ENCODE measurements at regions not wholly inside any gene's neighbourhood (a gene's known extent, or its start where the extent isn't known, plus 50 kb on each side); places are given as distances from the start of the nearest gene placed in this dataset.

DNA sequence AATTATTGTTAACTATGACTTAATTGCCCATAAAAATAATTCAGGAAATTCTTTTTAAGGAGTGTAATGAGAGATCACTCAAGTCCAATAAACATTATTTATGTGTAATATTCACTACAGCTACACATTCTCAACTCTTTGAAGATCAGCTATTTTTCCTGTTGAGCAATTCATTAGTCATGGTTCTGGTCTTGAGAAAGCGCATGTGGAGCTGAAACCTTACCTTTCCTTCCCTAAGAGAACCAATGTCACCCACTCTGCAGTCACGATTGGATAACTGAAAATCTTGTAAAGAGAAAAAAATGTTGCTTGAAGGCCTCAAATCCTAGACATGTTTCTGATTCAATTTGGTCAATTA lies 736.9 kb upstream of the MARCKS start:
- no peak for DNase-seq

DNA sequence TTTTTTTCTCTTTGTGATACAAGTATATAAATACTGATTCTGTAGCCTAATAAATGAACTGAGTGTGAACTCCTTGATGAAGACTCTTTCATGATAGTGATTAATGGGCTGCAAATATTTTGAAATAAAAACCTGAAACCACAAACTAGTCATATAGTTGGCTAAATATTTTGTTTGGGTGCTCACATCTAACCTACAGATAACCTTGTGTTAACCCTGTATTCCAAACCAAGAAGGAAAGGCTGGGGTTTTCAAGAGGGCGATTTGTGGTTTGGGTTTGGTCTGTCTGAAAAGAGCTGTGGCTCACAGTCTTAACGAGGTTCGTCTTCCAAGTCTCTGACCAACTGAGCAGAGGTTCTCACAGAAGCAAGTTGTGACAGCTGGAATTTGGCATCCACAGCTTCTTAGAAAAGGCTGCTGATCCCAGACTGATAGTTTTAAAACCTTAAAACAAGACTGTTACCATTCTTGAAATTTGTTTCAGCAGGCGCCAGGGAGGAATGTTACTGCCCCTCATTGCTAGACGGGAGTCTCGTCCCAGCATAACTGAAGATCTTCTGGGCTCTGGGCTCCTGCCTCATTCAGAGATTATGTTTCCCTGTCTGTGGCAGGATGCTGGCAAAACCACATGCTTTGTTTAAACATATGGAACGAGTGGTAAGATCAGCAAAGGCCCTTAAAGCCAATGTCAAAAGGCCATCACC lies 736.4 kb upstream of the MARCKS start:
- no peak for DNase-seq

DNA sequence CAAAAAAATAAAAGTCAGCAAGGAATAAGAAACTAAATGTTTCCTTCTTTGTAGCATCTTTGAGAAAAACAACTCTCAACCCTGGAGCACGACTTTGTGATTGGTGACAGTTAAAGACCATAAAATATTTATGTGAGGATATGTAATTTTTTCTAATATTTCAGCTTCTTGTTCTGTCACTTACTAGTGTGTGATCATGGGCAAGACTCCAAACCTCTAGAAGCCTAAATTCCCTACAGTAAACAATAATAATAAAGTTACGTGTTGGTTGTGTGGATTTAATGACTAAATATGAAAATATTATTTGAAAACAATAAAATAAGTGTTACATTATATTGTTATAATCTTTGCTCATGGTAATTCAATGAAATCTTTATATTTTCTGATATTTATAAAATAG lies 735.6 kb upstream of the MARCKS start:
- DNase-seq = no peak

DNA sequence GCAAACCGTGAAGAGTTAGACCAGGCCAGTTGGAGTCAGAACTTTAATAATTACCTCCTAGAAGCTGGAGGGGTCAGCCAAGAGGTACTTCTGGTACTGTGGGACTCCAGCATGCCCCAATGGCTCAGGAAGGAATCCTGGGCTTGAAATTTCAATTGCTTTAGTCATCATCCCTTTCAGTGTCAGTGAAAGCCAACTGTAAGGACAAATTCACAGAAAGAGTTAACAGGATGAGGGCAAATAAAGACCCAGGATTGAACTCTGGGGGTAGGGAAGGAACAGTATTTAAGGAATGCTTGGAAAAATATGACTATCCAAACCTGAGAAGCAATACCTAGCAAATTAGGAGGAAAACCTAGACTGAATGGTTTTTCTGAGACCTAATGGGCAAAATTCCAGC lies 735.1 kb upstream of the MARCKS start:
- no peak for DNase-seq

DNA sequence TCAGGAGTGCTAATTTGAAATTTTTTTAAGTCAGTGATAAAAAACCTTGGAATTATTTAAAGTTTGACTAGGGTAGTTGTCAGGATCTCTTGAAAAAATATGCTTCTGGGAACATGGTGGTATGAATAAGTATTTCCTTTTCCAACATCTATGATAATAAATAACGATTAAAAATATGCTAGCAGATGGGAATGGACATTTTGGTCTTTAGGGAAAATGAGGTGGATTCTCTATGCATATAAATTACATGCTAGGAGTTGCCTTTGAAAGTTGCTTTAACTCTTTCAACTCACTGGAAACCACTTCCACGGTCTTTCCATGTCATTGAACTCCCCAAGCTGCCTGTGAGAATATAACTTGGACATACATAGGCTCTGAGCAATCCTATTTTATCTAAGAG lies 731.5 kb upstream of the MARCKS start:
- DNase-seq = no peak

DNA sequence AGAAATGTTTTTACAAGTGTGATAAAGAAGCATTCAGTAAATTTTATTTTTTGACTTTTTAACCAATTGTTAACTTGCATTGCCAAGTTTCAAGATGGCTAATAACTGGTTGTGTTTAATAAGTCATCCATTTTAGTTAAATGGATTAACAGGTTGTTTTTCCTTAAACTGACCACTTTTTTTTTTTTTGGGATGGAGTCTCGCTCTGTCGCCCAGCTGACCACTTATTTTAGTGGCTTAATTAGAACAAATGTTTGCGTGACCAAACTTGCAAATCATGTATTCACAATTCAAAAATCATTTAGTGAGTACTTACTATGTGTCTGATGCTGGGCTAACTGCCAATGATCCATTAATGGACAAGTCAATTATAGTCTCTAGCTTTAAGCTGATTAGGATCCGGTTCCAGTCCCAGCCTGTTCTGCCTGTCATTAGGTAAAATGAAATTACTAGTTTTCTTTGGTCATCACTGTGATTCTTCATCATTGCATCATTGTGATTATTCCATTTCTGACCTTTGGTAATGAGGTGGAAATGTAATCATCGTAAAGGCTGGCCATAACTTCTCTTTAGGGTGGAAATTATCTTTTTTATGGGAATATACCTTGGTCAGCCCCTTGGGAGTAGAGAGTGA lies 729.2 kb upstream of the MARCKS start:
- no peak for DNase-seq

DNA sequence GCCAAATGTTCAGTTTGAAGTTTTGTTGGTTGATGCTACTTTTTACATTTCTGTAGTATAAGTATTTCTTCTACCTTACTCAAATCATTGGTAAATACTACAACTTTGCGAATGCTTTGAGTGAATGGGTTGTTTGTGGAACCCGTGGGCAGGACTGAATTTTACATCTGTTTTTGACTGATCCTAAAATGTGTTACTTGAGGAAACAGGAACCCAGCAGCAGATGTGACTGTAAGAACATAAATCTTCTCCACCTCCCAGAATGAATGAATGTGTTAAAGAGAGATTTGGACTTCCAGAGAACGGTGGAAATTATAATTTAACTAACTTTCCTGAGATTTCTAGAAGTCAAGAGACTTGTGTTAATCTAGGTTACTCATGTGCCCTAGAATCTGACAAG lies 728.5 kb upstream of the MARCKS start:
- no peak for DNase-seq

DNA sequence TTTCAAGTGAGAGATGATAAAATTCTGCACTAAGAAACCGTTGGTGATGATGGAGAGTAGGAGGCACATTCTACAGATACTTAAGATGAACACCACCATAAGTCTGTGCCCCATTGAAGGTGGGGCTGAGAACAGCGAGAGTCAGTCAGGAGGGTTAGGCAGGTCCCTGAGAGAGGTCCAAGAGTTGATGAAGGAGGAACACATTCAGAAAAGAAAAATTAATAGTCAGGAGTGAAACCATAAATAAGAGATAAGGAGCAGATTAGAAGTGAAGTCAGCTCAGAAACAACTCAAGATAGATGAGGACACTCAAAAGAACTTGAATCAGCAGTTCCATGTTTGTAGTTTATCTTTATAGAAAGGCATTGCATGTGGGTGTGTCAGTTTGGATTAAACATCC lies 727.2 kb upstream of the MARCKS start:
- DNase-seq = no peak

DNA sequence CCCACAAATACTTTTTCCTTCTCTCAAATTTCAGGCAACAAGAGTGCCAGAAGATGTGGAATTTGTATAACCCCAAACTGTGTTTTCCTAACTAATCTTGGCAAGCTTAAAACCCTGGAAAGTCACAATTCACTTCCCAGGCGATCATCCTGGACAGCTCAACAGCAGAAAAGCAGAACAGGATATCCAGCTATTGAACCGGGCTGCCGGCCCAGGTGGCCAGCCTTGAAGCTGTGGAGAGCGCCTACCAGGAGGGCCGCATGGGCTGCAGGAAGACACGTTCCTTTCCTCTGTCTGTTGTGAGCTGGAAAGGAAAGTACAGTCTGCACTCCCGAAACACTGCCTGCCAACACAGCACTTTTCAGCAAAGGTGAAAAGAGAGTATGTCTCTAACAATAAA lies 719.7 kb upstream of the MARCKS start:
- DNase-seq = no peak

DNA sequence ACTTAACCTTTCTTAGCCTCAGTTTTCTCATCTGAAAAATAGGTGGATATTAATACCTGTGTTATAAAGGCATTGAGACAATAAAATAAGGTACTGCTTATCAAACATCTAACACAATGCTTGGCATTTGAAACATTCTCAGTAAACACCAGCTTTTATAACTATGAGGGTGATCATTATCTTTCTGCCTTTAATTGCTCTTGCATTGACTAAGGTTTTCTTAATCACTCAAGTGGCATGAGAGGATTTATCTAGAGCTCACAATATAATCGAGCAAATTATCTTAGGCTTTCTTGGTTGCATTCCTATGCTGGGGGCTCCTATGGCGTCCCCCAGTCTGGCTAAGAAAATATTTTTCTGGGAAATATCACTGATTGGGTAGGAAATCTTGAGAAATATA lies 716.4 kb upstream of the MARCKS start:
- no peak for DNase-seq

DNA sequence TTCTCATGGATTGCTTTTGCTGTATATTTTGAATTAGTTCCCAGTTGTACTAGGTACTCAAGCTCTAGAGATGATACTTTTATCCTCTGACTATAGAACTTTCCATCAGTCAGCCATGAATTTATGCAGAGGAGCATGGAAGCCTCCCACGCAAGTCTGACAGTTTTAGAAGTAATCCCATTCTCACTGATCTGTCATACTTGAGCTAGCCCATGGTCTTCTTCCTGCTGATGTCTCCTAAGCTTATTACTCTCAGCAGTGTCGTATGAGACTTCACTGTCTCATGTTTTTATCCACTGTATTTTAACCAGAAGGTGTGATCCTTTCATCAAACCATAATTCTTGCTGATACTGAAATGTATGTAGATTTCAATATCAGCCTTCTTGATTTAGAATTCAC lies 715.2 kb upstream of the MARCKS start:
- DNase-seq = no peak

DNA sequence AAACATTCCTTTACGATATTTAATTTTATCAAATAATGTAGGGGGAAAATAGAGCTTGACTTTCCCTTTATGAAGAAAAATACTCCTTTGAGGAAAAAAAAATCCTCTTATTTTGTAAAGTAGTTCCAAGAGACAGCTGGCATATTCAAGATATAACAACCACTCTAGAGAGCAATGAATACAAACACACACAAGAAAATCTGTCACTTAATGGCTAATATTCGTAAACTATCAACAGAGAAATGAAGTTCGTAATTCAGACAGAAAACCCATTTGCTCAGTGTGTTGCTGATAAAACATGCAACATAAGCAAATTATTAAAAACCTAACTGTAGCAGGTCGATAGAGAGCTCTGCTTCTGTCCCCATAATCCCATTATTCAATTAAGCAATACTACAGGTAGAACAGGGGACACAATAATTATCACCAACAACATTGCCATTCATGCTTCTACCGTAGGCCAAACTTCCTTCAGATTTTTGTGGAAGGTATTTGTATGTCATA lies 714.4 kb upstream of the MARCKS start:
- DNase-seq = no peak

DNA sequence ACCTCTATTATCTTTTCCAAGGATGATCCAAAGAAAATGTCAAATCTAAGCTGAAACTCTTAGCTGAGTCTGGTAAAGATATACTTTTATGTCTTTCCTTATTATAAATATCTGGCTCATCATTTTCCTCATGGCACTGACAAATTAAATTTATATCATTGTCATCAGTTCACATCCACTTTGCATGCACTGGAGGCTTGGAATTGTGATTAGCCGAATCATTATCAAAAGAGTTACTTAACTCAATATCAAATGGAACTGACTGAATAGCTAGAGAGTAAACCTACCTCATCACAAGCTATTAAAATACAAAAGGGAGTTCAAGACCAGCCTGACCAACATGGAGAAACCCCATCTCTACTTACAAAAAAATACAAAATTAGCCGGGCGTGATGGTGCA lies 713.9 kb upstream of the MARCKS start:
- DNase-seq = no peak

DNA sequence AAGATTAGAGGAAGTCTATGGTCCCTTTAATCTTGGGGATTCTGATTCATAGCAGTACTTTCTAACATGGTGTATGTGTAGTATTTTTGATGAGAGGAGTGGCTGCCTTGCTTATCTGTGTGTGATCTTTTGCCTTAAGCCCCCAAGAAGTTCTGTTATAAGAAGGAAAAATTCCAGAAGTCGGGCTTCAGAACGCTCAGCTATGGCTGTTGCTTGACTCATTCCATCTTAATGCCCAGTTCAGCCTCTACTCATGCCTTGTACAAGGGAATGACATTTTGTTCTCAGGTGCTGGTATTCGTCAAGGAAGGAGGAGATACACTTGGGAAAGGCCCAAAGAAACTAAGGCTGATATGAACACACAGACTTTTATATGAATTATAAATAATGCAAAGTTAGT lies 713.0 kb upstream of the MARCKS start:
- no peak for DNase-seq

DNA sequence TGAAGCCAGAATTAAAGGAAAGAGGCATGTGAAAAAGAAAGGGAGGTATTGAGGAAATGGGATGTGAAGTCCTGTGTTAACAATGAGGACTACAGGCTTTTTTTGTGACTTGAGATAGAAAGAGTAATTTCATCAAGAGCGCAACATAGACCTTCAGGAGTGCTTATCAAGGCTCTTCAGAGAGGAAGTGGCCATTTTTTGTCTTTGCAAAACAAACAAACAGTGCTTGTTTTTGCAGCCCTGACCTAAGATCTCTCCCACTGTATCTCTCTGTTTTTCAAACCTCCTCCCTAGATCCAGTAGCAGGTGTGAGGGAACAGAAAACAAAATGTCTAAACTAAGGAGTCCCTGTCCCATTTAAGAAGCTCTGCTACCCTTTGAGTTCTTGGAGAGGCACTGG lies 710.3 kb upstream of the MARCKS start:
- no peak for DNase-seq

DNA sequence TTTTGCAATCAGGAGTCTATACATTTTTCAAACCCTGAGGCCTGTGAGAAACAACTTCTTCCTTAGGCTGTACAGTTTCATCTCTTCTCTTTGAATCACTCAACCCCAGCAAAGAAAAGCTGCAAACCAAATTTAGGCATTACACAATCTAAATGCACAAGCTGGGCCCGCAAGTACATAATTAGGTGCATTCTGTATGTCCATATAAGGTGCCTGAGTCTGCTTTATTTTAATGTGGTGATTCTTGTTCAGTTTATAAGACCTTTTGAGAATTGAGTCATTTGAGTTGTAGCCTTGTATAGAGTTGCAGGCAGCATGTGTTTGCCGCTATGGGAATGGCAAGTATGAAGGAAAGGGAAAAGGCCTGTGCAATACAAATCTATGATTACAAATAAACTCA lies 709.6 kb upstream of the MARCKS start:
- no peak for DNase-seq

DNA sequence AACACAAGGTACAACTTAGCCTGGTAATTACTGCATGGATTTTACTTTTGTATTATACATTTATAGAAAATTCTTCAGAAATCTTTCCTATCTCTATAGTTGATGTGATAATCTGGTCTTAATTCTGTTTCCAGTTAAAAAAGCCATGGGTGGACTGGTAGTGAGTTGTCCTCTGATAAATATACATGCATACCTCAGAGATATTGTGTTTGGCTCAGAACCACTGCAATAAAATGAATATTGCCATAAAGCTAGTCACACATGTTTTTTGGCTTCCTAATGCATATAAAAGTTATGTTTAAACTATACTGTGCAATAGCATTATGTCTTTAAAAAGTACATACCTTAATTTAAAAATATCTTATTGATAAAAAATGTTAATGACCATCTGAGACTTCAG lies 708.6 kb upstream of the MARCKS start:
- no peak for DNase-seq

DNA sequence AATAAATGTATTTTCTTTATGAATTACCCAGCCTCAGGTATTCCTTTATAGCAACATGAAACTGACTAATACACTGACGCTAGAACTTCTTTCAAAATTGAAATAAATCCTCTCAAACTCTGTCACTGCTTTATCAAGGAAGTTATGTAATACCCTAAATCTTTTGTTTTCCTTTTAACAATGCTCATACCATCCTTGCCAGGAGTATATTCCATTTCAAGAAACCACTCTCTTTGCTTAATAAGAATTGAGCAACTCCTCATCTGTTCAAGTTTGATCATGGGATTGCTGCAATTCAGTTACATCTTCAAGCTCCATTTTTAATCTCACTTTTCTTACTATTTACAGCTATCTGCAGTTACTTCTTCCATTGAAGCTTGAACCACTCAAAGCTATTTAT lies 707.6 kb upstream of the MARCKS start:
- no peak for DNase-seq

DNA sequence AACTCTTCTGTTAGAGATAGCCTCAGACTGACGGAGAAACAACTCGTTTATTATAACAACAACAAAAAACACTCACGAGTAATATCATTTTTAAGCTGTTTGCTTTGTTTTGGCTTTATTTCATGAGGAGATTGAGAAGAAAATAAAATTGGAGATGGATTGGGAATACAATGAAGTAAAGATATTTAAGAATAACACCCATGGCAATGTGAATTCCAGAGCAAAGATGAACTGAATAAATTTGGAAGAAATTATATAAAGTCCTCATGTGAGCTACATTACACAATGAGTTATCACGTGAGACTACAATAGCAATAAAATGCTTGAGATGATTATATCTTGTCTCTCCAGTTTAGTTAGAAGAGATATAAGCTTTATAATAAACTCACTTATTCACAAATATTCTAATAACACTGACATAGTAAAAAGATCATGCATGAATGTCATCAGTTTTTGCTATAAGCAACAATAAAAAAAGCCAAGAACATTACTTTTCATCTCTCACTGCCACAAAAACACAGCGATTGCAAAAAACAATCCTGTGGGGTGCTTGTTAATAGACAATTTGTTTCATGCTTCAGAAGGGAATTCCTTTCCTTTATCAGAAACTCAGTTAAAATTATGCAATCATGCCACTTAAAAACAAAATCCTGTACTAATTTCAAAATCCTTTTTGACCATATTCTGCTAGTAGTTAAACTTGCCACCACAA lies 696.7 kb upstream of the MARCKS start:
- DNase-seq = no peak

DNA sequence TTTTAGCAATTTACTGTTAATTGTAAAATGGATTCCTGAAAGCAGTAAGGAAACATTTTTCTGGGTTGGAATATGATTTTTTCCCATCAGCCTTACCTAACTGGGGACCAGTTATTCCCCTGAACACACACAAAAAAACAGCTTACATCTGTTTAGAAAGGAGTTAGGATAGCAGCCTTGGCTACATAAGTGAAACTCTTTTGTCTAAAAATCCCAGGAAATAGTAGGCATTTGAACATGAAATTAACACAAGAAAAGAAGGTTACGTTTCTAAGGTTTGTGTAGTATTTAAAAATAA lies 696.2 kb upstream of the MARCKS start:
- no peak for DNase-seq

DNA sequence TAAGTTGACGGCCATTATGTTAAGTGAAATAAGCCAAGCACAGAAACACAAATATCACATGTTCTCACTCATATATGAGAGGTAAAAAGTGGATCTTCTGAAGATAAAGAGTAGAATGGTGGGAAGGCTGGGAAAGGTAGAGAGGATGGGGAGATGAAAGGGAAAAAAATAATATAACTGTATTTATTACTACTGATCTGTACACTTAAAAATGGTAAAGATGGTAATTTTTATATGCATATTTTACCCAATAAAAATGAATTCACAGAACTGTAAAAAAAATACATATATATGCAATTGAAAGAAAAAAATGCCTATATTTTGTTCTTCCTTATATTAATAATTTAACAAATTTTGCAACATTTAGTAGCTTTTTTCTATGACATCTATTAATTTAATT lies 694.4 kb upstream of the MARCKS start:
- no peak for DNase-seq

DNA sequence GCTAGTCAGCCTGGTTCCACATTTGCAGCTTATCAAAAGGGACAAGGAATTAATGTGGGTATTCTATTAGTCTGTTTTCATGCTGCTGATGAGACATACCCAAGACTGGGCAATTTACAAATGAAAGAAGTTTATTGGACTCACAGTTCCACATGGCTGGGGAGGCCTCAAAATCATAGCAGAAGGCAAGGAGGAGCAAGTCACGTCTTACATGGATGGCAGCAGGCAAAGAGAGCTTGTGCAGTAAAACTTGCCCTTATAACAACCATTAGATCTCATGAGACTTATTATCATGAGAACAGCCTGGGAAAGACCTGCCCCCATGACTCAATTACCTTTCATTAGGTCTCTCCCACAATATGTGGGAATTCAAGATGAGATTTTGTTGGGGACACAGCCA lies 689.1 kb upstream of the MARCKS start:
- DNase-seq = no peak

DNA sequence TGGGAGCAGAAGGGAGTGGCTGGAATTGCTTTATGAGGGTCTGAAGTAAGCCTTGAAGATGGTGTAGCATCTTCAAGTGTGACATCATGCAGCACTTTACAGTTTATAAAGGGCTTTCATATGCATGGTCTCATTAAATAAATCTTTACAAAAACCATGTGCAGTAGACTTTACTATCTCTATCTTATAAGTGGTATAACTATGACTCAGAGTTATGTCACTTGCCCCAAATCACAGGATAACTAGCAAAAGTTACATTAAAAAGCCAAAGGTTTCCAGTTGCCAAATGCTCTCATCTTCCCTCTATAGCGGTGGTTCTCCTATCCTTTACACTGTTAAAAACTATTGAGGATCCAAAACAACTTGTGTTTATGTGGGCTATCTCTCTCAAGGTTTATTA lies 687.7 kb upstream of the MARCKS start:
- no peak for DNase-seq

DNA sequence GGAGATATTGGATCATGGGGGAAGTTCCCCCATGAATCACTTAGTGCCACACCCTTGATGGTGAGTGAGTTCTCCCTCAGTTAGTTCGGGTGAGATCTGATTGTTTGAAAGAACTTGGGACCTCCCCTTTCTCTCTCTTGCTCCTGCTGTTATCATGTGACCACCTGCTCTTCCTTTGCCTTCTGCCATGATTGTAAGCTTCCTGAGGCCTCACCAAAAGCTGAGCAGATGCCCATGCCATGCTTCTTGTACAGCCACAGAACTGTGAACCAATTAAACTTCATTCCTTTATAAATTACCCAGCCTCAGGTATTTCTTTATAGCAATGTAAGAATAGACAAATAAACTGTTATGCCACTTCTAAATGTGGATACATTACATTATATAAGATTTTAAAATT lies 686.7 kb upstream of the MARCKS start:
- no peak for DNase-seq

DNA sequence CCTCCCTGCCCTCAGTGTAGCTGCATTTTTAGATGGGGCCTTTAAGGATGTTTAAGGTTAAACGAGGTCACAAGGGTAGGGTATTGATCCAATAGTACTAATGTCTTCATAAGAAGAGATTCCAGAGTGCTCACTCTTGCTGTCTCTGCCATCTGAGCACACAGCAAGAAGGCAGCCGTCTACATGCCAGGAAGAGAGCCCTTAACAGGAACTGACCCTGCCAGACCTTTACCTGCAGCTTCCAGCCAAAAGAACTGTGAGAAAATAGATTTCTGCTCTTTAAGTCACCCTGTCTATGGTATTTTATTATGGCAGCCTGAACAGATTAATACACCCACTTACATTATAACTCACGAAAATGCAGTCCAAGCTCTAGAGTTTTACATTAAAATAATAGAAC lies 685.3 kb upstream of the MARCKS start:
- DNase-seq = no peak

All from activated naive CD4-positive, alpha-beta T cell treated with Interleukin-2 at 50 U/mL for 16 hours (primary cell).